NCI-H2196 treated with DMSO at 0.1 percent for 48 hours (cell line): ENCODE measurements at regions not wholly inside any gene's neighbourhood (a gene's known extent, or its start where the extent isn't known, plus 50 kb on each side); places are given as distances from the start of the nearest gene placed in this dataset.
"Not testable (repeated sequence)": the region's sequence is repeated elsewhere in the genome, so short reads cannot be mapped to it uniquely, and the experiment has no call there.

Source experiments
- DNase-seq: peaks from one replicate; lab custom pipeline; 2025; ENCODE audit not compliant: unreplicated experiment; lab: John Stamatoyannopoulos, UW

DNA sequence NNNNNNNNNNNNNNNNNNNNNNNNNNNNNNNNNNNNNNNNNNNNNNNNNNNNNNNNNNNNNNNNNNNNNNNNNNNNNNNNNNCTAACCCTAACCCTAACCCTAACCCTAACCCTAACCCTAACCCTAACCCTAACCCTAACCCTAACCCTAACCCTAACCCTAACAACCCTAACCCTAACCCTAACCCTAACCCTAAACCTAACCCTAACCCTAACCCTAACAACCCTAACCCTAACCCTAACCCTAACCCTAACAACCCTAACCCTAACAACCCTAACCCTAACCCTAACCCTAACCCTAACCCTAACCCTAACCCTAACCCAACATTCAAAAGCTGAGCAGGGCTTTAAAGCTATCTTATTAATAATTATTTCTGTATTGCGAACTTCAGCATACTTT lies 182.5 kb upstream of the FAM20C start:
- DNase-seq = not testable (repeated sequence)

DNA sequence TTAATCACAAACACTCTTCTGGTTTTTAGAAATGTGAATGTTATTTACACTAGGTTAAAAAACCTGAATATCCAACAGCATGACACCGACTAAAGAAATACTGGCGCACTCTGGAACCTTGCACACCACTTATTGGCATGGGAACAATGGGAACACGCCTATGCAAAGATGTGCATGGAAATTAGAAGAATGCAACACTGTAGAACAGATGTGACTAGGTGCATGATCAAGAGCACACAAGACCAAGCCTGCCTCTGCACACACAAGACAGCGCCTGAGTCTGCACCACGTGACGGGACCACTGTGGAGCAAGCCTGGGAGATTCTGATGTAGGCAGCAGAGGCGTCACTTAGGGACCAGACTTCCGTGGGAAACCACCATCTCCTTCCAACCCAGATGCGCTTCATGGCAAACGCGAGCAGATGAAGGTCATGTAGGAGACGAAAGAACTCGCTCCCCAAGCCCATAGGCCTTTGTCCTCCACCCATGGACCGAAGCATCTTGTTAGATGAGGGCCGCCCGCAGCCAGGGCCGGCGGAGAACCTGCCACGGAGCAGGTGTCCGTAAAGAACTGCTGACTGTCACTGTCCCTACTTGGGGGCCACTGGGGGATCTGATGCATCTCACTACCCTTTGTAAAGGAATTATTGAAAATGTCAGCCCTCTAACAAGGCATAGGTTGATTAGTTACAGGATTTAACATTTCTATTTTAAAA lies 159.6 kb upstream of the FAM20C start:
- not testable (repeated sequence) for DNase-seq

GRCh38 chr7:35121-35541 lies 157.2 kb upstream of the FAM20C start:
- not testable (repeated sequence) for DNase-seq

GRCh38 chr7:36539-36938 lies 155.8 kb upstream of the FAM20C start:
- not testable (repeated sequence) for DNase-seq

GRCh38 chr7:37656-38055 lies 154.7 kb upstream of the FAM20C start:
- DNase-seq = not testable (repeated sequence)

DNA sequence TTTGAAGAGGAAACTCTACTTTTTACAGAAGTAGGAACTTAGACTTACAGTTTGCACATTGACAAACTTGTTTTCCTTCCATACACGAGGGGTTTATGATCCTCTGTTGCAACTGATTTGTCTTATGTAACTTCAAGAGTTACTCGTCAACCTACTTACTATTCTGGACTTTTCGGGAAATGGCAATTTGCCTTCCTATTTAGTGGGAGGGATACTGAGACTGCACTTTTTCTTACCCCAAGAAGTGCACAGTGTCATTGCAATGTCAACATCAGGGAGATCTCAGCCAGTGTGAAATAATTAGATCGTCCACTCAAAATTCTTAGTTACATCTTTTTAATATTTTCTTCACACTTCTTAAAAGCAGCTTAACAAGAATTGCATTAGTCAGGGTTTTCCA lies 153.9 kb upstream of the FAM20C start:
- not testable (repeated sequence) for DNase-seq

DNA sequence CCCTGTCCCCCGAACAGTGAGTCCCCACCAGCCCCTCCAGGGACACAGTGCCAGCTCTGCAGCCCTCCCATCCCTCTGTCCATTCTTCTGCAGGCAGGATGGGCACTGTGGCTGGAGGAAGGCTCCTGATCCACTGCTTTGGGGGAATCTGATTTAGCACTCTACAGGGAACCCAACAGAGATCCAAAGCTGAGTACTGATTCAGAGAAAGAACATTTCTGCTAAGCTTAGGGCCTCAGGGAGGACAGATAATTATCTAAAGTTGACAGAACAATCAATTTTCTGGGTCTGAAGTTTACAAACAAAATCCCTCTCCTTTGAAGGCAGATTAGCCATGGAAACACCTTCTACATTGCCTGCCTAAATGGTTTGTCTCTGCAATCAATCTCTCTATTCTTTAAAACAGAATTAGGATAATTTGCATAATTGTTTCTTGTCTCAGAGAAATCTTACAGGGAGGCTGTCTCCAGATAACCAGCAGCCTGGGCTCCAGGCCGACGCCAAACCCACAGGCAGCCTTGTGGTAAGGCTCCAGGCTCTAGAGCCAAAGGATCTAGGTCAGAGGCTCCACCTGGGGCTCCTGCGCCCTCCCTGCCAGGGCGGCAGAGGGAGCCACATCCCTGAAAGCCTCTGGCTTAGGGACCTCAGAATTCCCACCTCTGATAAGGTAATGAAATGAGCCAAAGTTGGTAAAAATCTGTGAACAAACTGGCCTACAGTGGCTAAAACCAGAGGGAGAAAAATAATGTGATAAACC lies 152.2 kb upstream of the FAM20C start:
- not testable (repeated sequence) for DNase-seq

DNA sequence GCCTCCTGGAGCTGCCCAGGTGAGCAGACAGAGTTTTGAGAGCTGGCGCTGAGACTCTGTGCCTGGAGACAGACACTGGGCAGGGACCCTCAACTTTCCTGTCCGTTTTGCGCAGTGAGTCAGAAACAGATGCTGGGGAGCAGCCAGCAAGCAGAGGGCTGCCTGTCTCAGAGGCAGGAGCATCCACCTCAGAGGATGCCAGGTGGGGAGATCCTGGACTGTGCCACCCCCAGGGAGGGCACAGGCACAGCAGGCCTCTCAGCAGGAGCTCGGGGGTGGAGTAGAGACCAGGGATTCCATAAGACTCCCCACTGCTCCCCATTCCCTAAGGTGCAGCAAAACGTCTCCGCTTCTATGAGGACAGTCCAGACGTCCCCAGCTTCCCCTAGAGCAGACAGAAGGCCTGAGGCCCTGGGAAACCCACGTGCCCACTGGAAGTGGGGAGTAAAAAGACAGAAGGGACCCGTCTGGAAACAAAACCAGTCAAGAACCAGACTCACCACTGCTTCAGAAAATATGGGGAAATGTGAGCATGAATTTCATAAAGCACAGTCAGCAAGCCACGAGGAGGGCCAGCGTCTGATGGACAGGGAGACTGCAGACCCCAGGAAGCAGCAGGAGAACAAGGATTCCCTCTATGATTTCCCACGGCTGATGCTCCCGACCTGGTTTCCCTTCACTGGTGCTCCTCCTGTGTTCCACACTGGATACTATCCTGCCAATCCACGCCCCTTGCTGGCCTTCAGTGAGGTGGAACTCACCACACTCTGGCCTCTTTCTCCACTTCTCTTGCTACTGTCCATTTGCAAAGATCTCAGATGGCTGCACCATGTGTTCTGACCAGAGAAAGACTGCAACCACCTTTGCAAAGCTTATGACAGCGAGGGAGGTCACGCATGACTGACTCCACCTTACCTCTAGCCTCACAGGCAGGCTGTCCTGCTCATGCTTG lies 151.3 kb upstream of the FAM20C start:
- DNase-seq = no peak

DNA sequence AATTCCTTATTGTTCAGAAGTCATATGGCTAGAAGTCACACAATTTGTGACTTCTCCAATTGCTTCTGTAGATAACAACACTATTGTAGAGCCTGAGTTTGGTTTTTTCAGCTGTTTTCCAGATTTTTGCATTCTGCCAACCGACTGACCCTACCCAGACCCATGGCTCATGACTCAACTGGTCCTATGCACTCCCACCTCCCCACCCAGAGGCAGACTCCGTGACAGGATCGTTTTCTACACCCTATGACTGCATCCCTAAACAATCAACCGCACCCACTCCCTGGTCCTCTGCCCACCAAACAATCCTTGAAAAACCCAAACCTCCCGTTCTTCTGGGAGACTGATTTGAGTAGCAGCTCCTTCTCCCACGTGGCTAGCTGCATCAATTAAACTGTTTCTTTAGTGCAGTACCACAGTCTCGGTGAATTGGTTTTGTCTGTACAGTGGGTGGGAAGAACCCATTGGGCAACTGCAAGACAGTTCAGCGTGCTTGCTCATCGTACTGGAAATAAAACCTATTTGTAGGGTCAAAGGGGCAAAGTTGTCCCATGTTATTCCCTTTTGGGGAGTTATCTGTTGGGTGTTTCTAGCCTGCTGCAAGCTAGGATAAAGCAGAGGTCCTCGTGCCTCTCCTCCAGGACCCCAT lies 150.3 kb upstream of the FAM20C start:
- DNase-seq = no peak

GRCh38 chr7:43791-44540 lies 148.4 kb upstream of the FAM20C start:
- no peak for DNase-seq

DNA sequence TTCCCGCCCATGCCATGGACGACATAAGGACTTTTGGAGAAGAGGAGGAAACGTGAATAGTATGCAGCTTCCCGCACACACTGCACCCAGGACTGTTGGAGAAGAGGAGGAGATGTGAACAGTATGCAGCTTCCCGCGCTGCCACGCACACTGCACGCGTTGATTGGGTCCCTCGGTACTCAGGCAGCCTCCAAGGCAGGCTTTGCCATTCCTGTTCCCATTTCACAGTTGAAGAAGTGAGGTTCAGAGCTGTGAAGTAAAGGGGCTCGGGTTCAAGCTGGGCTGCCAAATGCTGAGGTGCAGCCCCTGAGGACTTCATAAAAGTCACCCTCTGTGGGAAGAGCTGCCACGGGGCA lies 147.9 kb upstream of the FAM20C start:
- no peak for DNase-seq

- no peak for DNase-seq
Measured at GRCh38 chr7:45106-46090, 147.0 kb upstream of the FAM20C start.

DNA sequence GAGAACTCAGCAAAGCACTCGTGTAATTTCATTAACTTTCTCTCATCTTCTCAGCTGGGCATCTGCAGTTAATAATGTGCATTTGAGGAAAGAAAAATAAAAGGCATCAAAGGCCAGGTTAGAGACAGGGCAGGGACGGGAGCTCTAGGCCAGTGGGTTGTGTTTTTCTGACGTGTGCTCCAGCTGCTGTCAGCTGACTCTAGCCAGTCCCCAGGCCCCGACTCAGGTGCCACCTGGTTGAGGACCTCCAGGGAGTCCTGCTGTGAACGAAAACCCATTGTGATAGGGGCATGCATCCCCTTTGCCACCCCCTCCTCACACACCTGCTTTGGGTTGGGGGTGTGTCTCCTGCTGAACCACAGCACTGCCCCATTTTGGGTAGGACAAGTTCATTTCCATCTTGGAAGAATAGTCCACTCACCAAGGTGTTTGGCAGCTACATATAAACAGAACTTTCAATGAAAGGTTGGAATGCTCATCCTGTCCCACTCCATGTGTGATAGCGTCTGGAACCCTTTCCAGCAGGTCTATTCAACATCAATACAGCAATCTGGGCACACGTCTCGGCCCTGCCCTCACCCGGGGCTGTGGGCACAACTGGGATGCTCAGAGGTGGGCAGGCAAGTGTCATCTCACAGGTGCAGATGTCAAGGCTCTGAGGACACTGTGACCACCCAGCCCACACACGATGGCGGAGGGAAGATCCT lies 146.1 kb upstream of the FAM20C start:
- DNase-seq = no peak

GRCh38 chr7:46830-47140 lies 145.6 kb upstream of the FAM20C start:
- DNase-seq = no peak

- DNase-seq = no peak
Measured at GRCh38 chr7:51456-52068, 140.8 kb upstream of the FAM20C start.

DNA sequence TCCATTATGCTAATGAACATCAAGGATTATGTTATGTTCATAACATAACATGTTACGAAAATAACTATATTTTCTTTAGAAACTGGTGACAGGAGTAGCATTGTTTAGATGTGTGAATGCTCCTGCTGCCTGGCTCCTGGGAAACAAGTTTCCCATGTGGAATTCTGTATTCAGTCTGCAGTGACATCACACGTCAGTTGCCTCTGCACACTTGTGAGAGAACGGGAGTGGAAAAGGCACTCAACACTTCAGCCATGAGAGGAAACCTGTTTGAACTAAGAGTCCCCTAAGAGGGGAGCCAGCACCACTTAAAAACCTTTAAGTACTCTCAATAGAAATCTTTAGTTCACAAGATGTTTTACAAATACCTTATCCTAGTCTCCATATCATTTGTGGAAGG lies 140.3 kb upstream of the FAM20C start:
- no peak for DNase-seq

- DNase-seq = no peak
Measured at GRCh38 chr7:53531-53930, 138.8 kb upstream of the FAM20C start.

- no peak for DNase-seq
Measured at GRCh38 chr7:54615-55014, 137.8 kb upstream of the FAM20C start.
